Breast epithelium (tissue), 4 donors: ENCODE measurements at regions not wholly inside any gene's neighbourhood (a gene's known extent, or its start where the extent isn't known, plus 50 kb on each side); places are given as distances from the start of the nearest gene placed in this dataset.
"Not testable (repeated sequence)": the region's sequence is repeated elsewhere in the genome, so short reads cannot be mapped to it uniquely, and the experiment has no call there.

ENCODE experiments used
- DNase-seq, 2 donors: peaks; one replicate each; pipeline ENCODE4 v3.0.0-alpha.2; 2019; ENCODE audit warnings: low spot score in 2 of 2
- H3K27ac ChIP-seq, 2 donors: fragments of 200-600 bp; sonication (generic) in 1 of 2; one replicate each; pipeline ENCODE4 v1.5.1; 2016 to 2019; ENCODE audit warnings: mild to moderate bottlenecking in 1 of 2
- H3K27me3 ChIP-seq, 2 donors: fragments of 200-600 bp; sonication (generic) in 1 of 2; one replicate each; pipeline versions ENCODE4 v1.5.1 to v1.6.0; 2017 to 2019; ENCODE audit warnings: control low read depth in 1 of 2, mild to moderate bottlenecking in 1 of 2
- H3K36me3 ChIP-seq: fragments of 200-600 bp; one replicate; pipeline ENCODE4 v1.5.1; 2019
- H3K4me1 ChIP-seq, 2 donors: fragments of 200-600 bp; sonication (generic); one replicate each; pipeline ENCODE4 v1.5.1; 2016 to 2019; ENCODE audit warnings: control low read depth in 1 of 2
- H3K4me3 ChIP-seq, 3 donors: fragments of 200-600 bp; sonication (generic); 1 replicate in 2 of 3; 2 replicates in 1 of 3; pipeline ENCODE4 v1.5.1; 2016 to 2019; ENCODE audit warnings: mild to moderate bottlenecking in 3 of 3, moderate library complexity in 2 of 3
- H3K9me3 ChIP-seq, 2 donors: fragments of 200-600 bp; sonication (generic) in 1 of 2; one replicate each; pipeline ENCODE4 v1.5.1; 2016 to 2019; ENCODE audit warnings: control low read depth in 1 of 2
- POLR2A ChIP-seq: fragments of 450-650 bp; IDR thresholded peaks from one replicate; pipeline ENCODE4 v1.6.1; 2016; ENCODE audit warnings: antibody characterized with exemption, mild to moderate bottlenecking, moderate library complexity
- POLR2AphosphoS5 ChIP-seq, 3 donors: sonication (generic); formaldehyde crosslinking; IDR thresholded peaks; one replicate each; pipeline ENCODE4 v1.6.1; 2017; ENCODE audit warnings: antibody characterized with exemption in 3 of 3
- intact Hi-C: fragments of 100-400 bp; cut with DNase I; formaldehyde crosslinking; loops from one replicate; pipeline ENCODE4 v1.15.1; 2023; ENCODE audit warnings: low total_unique reads
- TF ChIP-seq, protein P1 (sequence below), 3 donors: fragments of 450-650 bp; IDR thresholded peaks; one replicate each; pipeline ENCODE4 v1.5.1; 2016 to 2017; ENCODE audit warnings: antibody characterized with exemption in 3 of 3, mild to moderate bottlenecking in 3 of 3, moderate library complexity in 3 of 3

GRCh38 chr10:121270906-121271305, 327.3 kb downstream of the FGFR2 start:
- Histone ChIP-seq H3K36me3 (no peaks in the 10 kb centered on the region), H3K9me3 (no peaks in the 10 kb centered on the region), H3K4me3 (no peak overlapping the region), H3K27ac (no peak overlapping the region), H3K4me1 (no peaks in the 10 kb centered on the region), H3K27me3 (peaks cover 0 to 9% of the 10 kb centered on the region in 2 donors)
- TF ChIP-seq, protein P1, sequence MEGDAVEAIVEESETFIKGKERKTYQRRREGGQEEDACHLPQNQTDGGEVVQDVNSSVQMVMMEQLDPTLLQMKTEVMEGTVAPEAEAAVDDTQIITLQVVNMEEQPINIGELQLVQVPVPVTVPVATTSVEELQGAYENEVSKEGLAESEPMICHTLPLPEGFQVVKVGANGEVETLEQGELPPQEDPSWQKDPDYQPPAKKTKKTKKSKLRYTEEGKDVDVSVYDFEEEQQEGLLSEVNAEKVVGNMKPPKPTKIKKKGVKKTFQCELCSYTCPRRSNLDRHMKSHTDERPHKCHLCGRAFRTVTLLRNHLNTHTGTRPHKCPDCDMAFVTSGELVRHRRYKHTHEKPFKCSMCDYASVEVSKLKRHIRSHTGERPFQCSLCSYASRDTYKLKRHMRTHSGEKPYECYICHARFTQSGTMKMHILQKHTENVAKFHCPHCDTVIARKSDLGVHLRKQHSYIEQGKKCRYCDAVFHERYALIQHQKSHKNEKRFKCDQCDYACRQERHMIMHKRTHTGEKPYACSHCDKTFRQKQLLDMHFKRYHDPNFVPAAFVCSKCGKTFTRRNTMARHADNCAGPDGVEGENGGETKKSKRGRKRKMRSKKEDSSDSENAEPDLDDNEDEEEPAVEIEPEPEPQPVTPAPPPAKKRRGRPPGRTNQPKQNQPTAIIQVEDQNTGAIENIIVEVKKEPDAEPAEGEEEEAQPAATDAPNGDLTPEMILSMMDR (IDR thresholded peaks at IDR 0.05), result no peak
- TF ChIP-seq POLR2A, result no peak
- TF ChIP-seq POLR2AphosphoS5 (IDR thresholded peaks at IDR 0.05), result no peak
- no peak for DNase-seq
- intact Hi-C loops, result no loop called here

- no peak overlapping the region for H3K4me3 ChIP-seq
- H3K9me3 ChIP-seq, result no peaks in the 10 kb centered on the region
- intact Hi-C loops, result no loop called here
- H3K36me3 ChIP-seq, result no peaks in the 10 kb centered on the region
- no peaks in the 10 kb centered on the region for H3K4me1 ChIP-seq
- no peak overlapping the region for H3K27ac ChIP-seq
- DNase-seq, result no peak
- H3K27me3 ChIP-seq, result peaks cover 0 to 9% of the 10 kb centered on the region in 2 donors
- TF ChIP-seq, protein P1 (IDR thresholded peaks at IDR 0.05), result no peak
- TF ChIP-seq POLR2AphosphoS5 (IDR thresholded peaks at IDR 0.05) (no peak), POLR2A (no peak)
Observed at GRCh38 chr10:121276046-121276445, 322.2 kb downstream of the FGFR2 start.

DNA sequence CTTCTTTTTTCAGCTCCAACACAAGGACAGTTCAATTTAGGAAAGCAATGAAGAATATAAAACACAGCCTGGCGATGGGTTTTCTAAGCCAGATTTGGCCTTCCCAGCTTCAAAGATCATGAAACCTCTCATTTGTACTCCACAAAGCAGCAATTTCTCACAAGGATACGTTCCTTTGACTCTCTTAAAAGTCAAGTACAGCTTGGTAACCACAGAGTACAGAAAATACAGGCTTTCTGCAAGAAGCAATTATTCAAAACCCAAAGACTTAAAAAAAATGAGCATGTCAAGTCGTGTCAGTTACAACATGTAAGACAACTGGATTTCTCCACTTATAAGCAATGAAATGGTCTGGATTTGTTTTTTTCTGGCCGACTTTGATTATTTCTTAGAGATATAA, 321.4 kb downstream of the FGFR2 start:
- Histone ChIP-seq H3K9me3 (no peaks in the 10 kb centered on the region), H3K4me3 (no peak overlapping the region), H3K4me1 (no peaks in the 10 kb centered on the region), H3K36me3 (no peaks in the 10 kb centered on the region), H3K27me3 (peaks cover 0 to 4% of the 10 kb centered on the region in 2 donors), H3K27ac (no peak overlapping the region)
- intact Hi-C loops, result no loop called here
- TF ChIP-seq POLR2A (no peak), POLR2AphosphoS5 (IDR thresholded peaks at IDR 0.05) (no peak)
- TF ChIP-seq, protein P1 (IDR thresholded peaks at IDR 0.05), result no peak
- DNase-seq, result no peak

- H3K4me1 ChIP-seq, DNase-seq, intact Hi-C loops, H3K27ac ChIP-seq, H3K27me3 ChIP-seq, H3K36me3 ChIP-seq, H3K9me3 ChIP-seq, H3K4me3 ChIP-seq: not testable (repeated sequence)
Observed at GRCh38 chr10:121278386-121278785, 319.9 kb downstream of the FGFR2 start.

GRCh38 chr10:121281576-121281975, 316.7 kb downstream of the FGFR2 start:
- no peaks in the 10 kb centered on the region for H3K4me1 ChIP-seq
- intact Hi-C loops, result no loop called here

More at GRCh38 chr10:121281576-121281975, 316.7 kb downstream of the FGFR2 start:
- peaks cover 0 to 5% of the 10 kb centered on the region in 2 donors for H3K27me3 ChIP-seq
- no peak overlapping the region for H3K27ac ChIP-seq
- no peaks in the 10 kb centered on the region for H3K9me3 ChIP-seq
- no peak for DNase-seq
- H3K36me3 ChIP-seq, result no peaks in the 10 kb centered on the region
- TF ChIP-seq POLR2A, result no peak
- TF ChIP-seq, protein P1 (IDR thresholded peaks at IDR 0.05), result no peak
- no peak for TF ChIP-seq POLR2AphosphoS5 (IDR thresholded peaks at IDR 0.05)
- no peak overlapping the region for H3K4me3 ChIP-seq
